ENCODE measurements at regions not wholly inside any gene's neighbourhood (a gene's known extent, or its start where the extent isn't known, plus 50 kb on each side); places are given as distances from the start of the nearest gene placed in this dataset.

DNA sequence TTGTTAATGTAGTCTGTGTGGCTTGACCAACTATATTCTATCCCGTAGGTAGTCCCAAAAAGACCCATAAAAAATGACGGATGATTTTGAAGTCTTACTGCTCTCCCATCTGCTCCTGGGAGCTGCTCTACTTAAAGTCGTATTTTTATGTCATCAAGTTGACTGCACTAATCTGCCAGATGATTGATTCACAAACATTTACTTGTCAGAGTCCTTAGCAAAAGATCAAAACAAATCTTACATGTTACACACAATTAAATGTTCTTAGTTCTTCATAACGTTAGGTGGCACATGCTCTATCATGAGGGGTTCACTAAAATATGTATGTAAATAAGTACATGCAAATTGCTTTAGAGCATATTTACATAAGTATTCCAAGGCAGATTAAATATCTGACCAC is 498.3 kb upstream of the LRRTM4 start:
- TF ChIP-seq, protein P1, sequence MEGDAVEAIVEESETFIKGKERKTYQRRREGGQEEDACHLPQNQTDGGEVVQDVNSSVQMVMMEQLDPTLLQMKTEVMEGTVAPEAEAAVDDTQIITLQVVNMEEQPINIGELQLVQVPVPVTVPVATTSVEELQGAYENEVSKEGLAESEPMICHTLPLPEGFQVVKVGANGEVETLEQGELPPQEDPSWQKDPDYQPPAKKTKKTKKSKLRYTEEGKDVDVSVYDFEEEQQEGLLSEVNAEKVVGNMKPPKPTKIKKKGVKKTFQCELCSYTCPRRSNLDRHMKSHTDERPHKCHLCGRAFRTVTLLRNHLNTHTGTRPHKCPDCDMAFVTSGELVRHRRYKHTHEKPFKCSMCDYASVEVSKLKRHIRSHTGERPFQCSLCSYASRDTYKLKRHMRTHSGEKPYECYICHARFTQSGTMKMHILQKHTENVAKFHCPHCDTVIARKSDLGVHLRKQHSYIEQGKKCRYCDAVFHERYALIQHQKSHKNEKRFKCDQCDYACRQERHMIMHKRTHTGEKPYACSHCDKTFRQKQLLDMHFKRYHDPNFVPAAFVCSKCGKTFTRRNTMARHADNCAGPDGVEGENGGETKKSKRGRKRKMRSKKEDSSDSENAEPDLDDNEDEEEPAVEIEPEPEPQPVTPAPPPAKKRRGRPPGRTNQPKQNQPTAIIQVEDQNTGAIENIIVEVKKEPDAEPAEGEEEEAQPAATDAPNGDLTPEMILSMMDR (IDR thresholded peaks at IDR 0.05): no peak
- TF ChIP-seq POLR2A (IDR thresholded peaks at IDR 0.05): no peak
